Small intestine (tissue), 7 donors: ENCODE measurements at regions not wholly inside any gene's neighbourhood (a gene's known extent, or its start where the extent isn't known, plus 50 kb on each side); places are given as distances from the start of the nearest gene placed in this dataset.

Experiments
- DNase-seq, 2 donors: peaks; one replicate each; pipeline versions ENCODE4 v3.0.0 to v3.0.0-alpha.2; 2013
- FAIRE-seq: peaks from 2 replicates; lab custom pipeline; 2012; peaks lifted over from hg19 to GRCh38; lab: Jason Lieb, UNC
- H3K27ac ChIP-seq, 3 donors: one replicate each; pipeline ENCODE4 v1.5.1; 2013; ENCODE audit warnings: low read length in 2 of 3, mild to moderate bottlenecking in 2 of 3, control low read depth in 1 of 3, inconsistent platforms in 1 of 3, low read depth in 1 of 3, moderate library complexity in 1 of 3
- H3K27me3 ChIP-seq, 3 donors: one replicate each; pipeline ENCODE4 v1.6.1; 2013; ENCODE audit warnings: low read length in 3 of 3, inconsistent platforms in 1 of 3; ENCODE audit not compliant: control insufficient read depth in 3 of 3, insufficient read depth in 3 of 3
- H3K36me3 ChIP-seq, 3 donors: one replicate each; pipeline ENCODE4 v1.6.1; 2013; ENCODE audit warnings: low read length in 3 of 3, inconsistent platforms in 1 of 3, low read depth in 1 of 3, mild to moderate bottlenecking in 1 of 3, moderate library complexity in 1 of 3; ENCODE audit not compliant: control insufficient read depth in 3 of 3, insufficient read depth in 2 of 3
- H3K4me1 ChIP-seq, 3 donors: one replicate each; pipeline ENCODE4 v1.6.1; 2013; ENCODE audit warnings: low read length in 2 of 3, inconsistent platforms in 1 of 3, low read depth in 1 of 3, mild to moderate bottlenecking in 1 of 3, moderate library complexity in 1 of 3; ENCODE audit not compliant: control insufficient read depth in 3 of 3, insufficient read depth in 2 of 3
- H3K4me3 ChIP-seq, 3 donors: one replicate each; pipeline ENCODE4 v1.5.1; 2013; ENCODE audit warnings: low read length in 3 of 3, control low read depth in 1 of 3, inconsistent platforms in 1 of 3, low read depth in 1 of 3, mild to moderate bottlenecking in 1 of 3, moderate library complexity in 1 of 3
- H3K9me3 ChIP-seq, 2 donors: one replicate each; pipeline ENCODE4 v1.6.1; 2013; ENCODE audit warnings: low read depth in 1 of 2, low read length in 1 of 2; ENCODE audit not compliant: control insufficient read depth in 2 of 2, insufficient read depth in 1 of 2
- WGBS, 3 donors: extraction: QIAGEN DNeasy Blood & Tissue Kit; methylation state at CpG; one replicate each; pipeline ENCODE4 v1.1.7; 2013; 5-methylcytosine and 5-hydroxymethylcytosine counted together
- donor health status: healthy with polysubstance abuse.
- donor health status: control.
- donor health status: control.
- donor health status: Bipolar disorder and iron deficiency.
- donor health status: healthy.

DNA sequence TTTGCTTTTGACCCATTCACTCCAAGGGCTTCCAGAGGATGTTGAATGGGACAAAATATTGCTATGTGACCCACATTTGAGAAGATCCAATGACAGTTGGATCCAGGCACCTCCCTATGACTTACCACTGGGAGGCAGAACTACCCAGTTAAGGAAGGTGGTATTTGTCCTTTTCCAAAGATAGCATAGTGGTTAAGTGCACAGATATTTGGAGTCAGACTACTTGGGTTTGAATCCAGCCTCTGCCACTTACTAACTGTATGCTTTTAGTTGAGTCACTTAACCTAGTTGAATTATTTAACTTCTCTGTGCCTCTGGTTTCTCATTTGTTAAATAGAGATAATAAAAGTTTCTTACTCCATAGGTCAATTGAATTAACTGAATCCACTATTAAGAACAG is 74.5 kb upstream of the PALM2AKAP2 start:
- peak in 1 of 2 donors; percentile 21 for DNase-seq
- Histone ChIP-seq H3K4me1 (no peaks in the 10 kb centered on the region), H3K4me3 (no peak overlapping the region), H3K27ac (no peak overlapping the region), H3K9me3 (no peaks in the 10 kb centered on the region), H3K27me3 (peaks cover 0 to 6% (median 0%) of the 10 kb centered on the region in 3 donors), H3K36me3 (no peaks in the 10 kb centered on the region)
- FAIRE-seq = no peak

DNA sequence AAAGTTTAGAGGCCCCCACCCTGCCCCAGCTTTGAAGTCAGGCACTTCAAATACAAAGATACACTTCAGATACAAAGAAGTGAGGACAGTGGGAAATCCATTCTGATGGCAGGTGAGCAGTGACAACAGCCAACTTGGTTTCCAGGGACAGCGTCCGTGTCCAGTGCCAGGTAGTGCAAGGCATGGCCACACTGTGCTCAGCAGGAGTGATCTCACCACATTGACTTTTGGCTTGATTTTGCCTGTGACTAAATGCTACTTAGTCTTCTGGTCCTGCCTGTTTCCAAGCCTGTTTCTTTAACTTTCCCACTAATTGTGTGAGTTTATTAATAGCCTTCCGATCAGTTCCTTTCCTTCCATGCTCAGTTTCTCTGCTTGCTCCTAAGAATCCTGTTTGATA is 72.6 kb upstream of the PALM2AKAP2 start:
- Histone ChIP-seq H3K4me1 (no peaks in the 10 kb centered on the region), H3K27me3 (peaks cover 0 to 6% (median 0%) of the 10 kb centered on the region in 3 donors), H3K4me3 (no peak overlapping the region), H3K36me3 (no peaks in the 10 kb centered on the region), H3K9me3 (no peaks in the 10 kb centered on the region), H3K27ac (no peak overlapping the region)
- FAIRE-seq = no peak
- DNase-seq = no peak
- 91 to 93% (median 92%) methylated on average over 3 of the region's 3 CpGs for WGBS, 3 donors

DNA sequence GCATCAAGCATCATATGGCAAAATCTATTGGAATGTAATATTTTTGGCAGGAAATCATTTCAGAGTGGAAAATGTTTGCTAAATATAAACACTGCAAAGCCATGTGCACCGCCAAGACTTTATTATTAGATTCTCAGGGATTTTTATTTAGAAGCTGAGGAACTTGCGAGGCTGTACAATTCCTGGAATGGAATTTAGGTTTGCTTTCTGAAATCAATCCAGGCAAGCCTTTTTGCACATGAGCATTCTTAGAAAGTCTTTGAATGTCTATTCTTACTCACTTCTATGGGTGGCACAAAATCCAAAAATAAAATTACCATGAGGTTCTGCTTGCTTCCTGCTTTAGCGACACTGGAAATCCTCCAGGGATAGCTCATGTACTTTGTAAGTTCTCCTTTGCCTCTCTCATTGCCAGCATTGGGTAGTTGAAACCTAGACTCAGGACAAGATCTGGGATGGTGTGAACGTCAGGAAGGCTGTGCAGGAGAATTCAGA is 71.5 kb upstream of the PALM2AKAP2 start:
- no peak for DNase-seq

DNA sequence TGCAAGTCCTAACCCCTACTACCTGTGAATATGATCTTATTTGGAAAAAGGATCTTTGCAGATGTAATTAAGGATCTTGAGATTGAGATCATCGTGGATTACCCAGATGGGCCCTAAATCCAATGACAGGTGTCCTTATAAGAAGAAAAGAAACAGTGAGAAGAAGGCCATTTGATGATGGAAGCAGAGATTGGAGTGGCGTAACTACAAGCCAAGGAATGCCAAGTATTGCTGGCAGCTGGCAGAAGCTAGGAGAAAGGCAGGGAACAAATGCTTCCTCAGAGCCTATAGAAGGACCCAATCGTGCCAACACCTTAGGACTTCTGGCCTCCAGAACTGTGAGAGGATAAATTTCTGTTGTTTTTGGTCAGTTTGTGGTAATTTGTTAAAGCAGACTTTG is 70.1 kb upstream of the PALM2AKAP2 start:
- H3K4me3 ChIP-seq = no peak overlapping the region
- H3K27ac ChIP-seq = no peak overlapping the region
- FAIRE-seq (no peak), DNase-seq (no peak)
- no peaks in the 10 kb centered on the region for H3K36me3 ChIP-seq
- peaks cover 0 to 5% (median 2%) of the 10 kb centered on the region in 3 donors for H3K27me3 ChIP-seq
- H3K9me3 ChIP-seq = no peaks in the 10 kb centered on the region
- no peaks in the 10 kb centered on the region for H3K4me1 ChIP-seq
- WGBS, 3 donors = 70 to 81% (median 75%) methylated on average over 3 of the region's 3 CpGs

More for the DNA sequence above, 71.5 kb upstream of the PALM2AKAP2 start:
- Histone ChIP-seq H3K4me1 (no peaks in the 10 kb centered on the region), H3K27me3 (peaks cover 0 to 8% (median 0%) of the 10 kb centered on the region in 3 donors), H3K4me3 (no peak overlapping the region), H3K9me3 (no peaks in the 10 kb centered on the region), H3K36me3 (no peaks in the 10 kb centered on the region), H3K27ac (peak overlapping the region in 1 of 3 donors; percentile 18)
- FAIRE-seq = no peak
- WGBS, 3 donors = 62 to 81% (median 72%) methylated on average over 4 of the region's 4 CpGs

DNA sequence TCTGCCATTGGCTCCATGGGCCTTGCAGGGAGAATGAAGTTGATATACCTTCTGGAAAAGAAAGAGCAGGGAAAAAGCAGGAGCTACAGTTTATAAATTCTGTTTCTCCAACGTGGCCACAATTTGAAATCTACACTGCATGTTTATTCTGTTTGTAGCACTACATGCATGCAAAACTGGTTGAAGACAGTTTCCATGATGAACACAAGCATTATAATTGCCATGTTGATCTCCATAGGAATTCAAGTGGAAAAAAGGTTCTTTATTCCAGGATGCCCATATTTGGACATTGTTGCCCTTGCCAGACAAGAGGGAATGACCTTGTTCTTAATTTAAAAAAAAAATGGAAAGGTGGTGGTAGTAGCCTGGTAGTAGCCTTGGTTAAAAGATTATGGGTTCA is 69.2 kb upstream of the PALM2AKAP2 start:
- H3K4me1 ChIP-seq = no peaks in the 10 kb centered on the region
- no peak overlapping the region for H3K27ac ChIP-seq
- 52 to 76% (median 64%) methylated on average over 1 of the region's 1 CpG for WGBS, 3 donors
- H3K27me3 ChIP-seq = peaks cover 0 to 5% (median 2%) of the 10 kb centered on the region in 3 donors
- FAIRE-seq (no peak), DNase-seq (no peak)
- no peaks in the 10 kb centered on the region for H3K9me3 ChIP-seq
- no peaks in the 10 kb centered on the region for H3K36me3 ChIP-seq
- no peak overlapping the region for H3K4me3 ChIP-seq

DNA sequence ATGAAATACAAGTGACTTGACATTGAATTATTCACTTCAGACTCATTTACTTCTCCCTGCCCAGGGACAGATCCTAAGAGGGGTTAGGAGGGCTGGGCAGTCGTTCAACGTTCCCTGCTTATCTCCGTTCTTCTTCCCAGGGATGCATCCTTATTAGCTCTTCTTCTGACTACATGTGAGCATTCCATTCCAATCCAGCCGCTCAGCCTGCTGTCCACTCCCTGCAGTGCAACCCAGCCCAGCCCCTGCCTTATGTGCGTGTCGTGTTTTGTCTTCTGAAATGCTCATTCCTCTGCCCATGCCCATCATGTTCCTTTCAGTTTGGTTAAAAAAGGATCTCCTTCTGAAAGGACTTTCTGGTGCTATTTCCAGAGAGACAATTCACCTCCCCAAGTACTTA is 64.7 kb upstream of the PALM2AKAP2 start:
- H3K27ac ChIP-seq = no peak overlapping the region
- H3K27me3 ChIP-seq = peaks cover 0 to 3% (median 2%) of the 10 kb centered on the region in 3 donors
- WGBS, 3 donors = 66 to 78% (median 69%) methylated on average over 6 of the region's 6 CpGs
- no peaks in the 10 kb centered on the region for H3K9me3 ChIP-seq
- H3K36me3 ChIP-seq = no peaks in the 10 kb centered on the region
- no peak for DNase-seq
- no peak for FAIRE-seq
- no peak overlapping the region for H3K4me3 ChIP-seq
- no peaks in the 10 kb centered on the region for H3K4me1 ChIP-seq

DNA sequence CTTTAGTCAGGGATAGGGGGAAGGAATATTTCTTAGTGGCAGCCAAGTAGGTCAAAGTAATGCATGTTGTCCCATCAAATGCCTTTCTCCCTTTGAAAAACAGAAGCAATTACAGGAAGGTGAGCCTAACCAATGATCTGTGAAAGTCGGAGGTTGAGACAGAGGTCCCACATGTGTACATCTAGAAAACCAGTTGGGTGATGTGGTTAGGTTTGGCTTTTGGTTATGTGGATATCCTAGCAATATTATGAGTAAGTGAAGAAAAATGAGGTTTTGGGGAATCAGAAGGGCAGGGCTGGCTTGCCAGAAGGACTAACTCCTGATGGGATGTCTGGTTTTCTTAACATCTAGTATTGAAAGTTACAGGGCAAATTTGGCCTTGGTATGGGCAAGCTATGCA is 63.4 kb upstream of the PALM2AKAP2 start:
- no peaks in the 10 kb centered on the region for H3K4me1 ChIP-seq
- 81 to 92% (median 90%) methylated on average over 1 of the region's 1 CpG for WGBS, 3 donors
- DNase-seq (no peak), FAIRE-seq (no peak)
- peaks cover 0 to 3% (median 2%) of the 10 kb centered on the region in 3 donors for H3K27me3 ChIP-seq
- no peak overlapping the region for H3K27ac ChIP-seq
- no peaks in the 10 kb centered on the region for H3K36me3 ChIP-seq
- no peaks in the 10 kb centered on the region for H3K9me3 ChIP-seq
- H3K4me3 ChIP-seq = no peak overlapping the region

DNA sequence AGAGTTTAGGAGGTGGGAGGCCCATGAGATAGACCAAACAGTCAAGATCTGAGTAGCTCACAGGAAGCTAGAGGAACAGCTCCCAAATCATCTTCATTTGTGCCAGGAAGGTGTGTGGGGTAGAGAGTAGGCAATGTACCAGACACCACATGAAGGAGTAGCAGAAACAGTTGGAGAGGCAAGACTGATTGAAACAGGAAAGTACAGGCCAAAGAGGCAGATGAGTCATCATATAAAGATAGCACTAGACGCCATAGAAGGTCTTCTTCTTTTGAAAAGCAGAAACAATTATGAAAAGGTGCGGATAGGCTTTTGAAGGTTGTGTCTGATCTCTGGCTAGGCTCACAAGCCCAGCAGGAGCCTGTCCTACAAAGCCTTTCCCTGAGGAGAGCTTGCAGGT is 62.7 kb upstream of the PALM2AKAP2 start:
- no peaks in the 10 kb centered on the region for H3K36me3 ChIP-seq
- no peaks in the 10 kb centered on the region for H3K9me3 ChIP-seq
- no peak overlapping the region for H3K27ac ChIP-seq
- 24 to 74% (median 68%) methylated on average over 2 of the region's 2 CpGs for WGBS, 3 donors
- peaks cover 0 to 3% (median 2%) of the 10 kb centered on the region in 3 donors for H3K27me3 ChIP-seq
- FAIRE-seq (no peak), DNase-seq (no peak)
- H3K4me3 ChIP-seq = no peak overlapping the region
- no peaks in the 10 kb centered on the region for H3K4me1 ChIP-seq

DNA sequence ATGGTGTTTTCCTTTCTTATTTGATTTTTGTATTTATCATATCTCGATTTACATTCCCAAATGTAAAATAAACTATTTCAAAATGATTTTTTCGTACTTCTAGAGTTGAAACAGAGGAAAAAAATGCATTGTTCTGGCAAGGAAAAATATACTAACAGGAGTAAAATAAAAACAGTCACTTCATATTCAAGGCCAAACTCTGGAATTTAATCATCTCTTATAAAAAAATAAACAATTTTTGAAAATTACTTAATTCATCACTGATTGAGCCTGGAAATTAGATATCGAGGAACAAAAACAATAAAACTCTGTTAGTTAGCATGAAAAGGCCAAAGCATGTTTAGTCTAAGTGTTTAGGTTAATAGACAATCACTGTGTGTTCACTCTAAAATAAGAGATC is 61.1 kb upstream of the PALM2AKAP2 start:
- no peaks in the 10 kb centered on the region for H3K36me3 ChIP-seq
- 64 to 84% (median 72%) methylated on average over 3 of the region's 3 CpGs for WGBS, 3 donors
- H3K27ac ChIP-seq = no peak overlapping the region
- FAIRE-seq (no peak), DNase-seq (no peak)
- no peaks in the 10 kb centered on the region for H3K9me3 ChIP-seq
- no peak overlapping the region for H3K4me3 ChIP-seq
- peaks cover 0 to 2% (median 0%) of the 10 kb centered on the region in 3 donors for H3K27me3 ChIP-seq
- no peaks in the 10 kb centered on the region for H3K4me1 ChIP-seq
